ENCODE measurements at regions not wholly inside any gene's neighbourhood (a gene's known extent, or its start where the extent isn't known, plus 50 kb on each side); places are given as distances from the start of the nearest gene placed in this dataset.
"Not testable (repeated sequence)": the region's sequence is repeated elsewhere in the genome, so short reads cannot be mapped to it uniquely, and the experiment has no call there.

- peak; percentile 46 for DNase-seq (ENCODE audit: low spot score)
Measured at GRCh38 chr3:146747928-146748327, 142.8 kb upstream of the PLSCR5 start.

GRCh38 chr3:146747051-146747450 lies 141.9 kb upstream of the PLSCR5 start:
- DNase-seq (ENCODE audit: low spot score) = no peak

- no peak for DNase-seq (ENCODE audit: low spot score)
Measured at GRCh38 chr3:146746190-146746589, 141.0 kb upstream of the PLSCR5 start.

- DNase-seq (ENCODE audit: low spot score) = no peak
Measured at GRCh38 chr3:146739203-146739671, 134.1 kb upstream of the PLSCR5 start.

GRCh38 chr3:146732325-146732724 lies 127.2 kb upstream of the PLSCR5 start:
- no peak for DNase-seq (ENCODE audit: low spot score)

GRCh38 chr3:146715170-146715569 lies 110.0 kb upstream of the PLSCR5 start:
- no peak for DNase-seq (ENCODE audit: low spot score)

- DNase-seq (ENCODE audit: low spot score) = no peak
Measured at GRCh38 chr3:146712806-146713205, 107.7 kb upstream of the PLSCR5 start.

GRCh38 chr3:146709969-146710368 lies 104.8 kb upstream of the PLSCR5 start:
- no peak for DNase-seq (ENCODE audit: low spot score)

GRCh38 chr3:146705225-146705624 lies 100.1 kb upstream of the PLSCR5 start:
- no peak for DNase-seq (ENCODE audit: low spot score)

GRCh38 chr3:146702237-146702636 lies 97.1 kb upstream of the PLSCR5 start:
- DNase-seq (ENCODE audit: low spot score) = no peak

- DNase-seq (ENCODE audit: low spot score) = no peak
Measured at GRCh38 chr3:146701246-146701645, 96.1 kb upstream of the PLSCR5 start.

- DNase-seq (ENCODE audit: low spot score) = not testable (repeated sequence)
Measured at GRCh38 chr3:146700025-146700424, 94.9 kb upstream of the PLSCR5 start.

- DNase-seq (ENCODE audit: low spot score) = no peak
Measured at GRCh38 chr3:146692254-146692653, 87.1 kb upstream of the PLSCR5 start.

- no peak for DNase-seq (ENCODE audit: low spot score)
Measured at GRCh38 chr3:146685050-146685814, 80.1 kb upstream of the PLSCR5 start.

GRCh38 chr3:146682171-146682570 lies 77.0 kb upstream of the PLSCR5 start:
- no peak for DNase-seq (ENCODE audit: low spot score)

GRCh38 chr3:146680617-146681016 lies 75.5 kb upstream of the PLSCR5 start:
- no peak for DNase-seq (ENCODE audit: low spot score)

GRCh38 chr3:146679995-146680394 lies 74.8 kb upstream of the PLSCR5 start:
- DNase-seq (ENCODE audit: low spot score) = no peak

GRCh38 chr3:146679191-146679590 lies 74.0 kb upstream of the PLSCR5 start:
- DNase-seq (ENCODE audit: low spot score) = no peak

GRCh38 chr3:146672941-146673340 lies 67.8 kb upstream of the PLSCR5 start:
- no peak for DNase-seq (ENCODE audit: low spot score)

GRCh38 chr3:146664403-146664802 lies 59.3 kb upstream of the PLSCR5 start:
- DNase-seq (ENCODE audit: low spot score) = no peak

GRCh38 chr3:146658841-146659240 lies 53.7 kb upstream of the PLSCR5 start:
- DNase-seq (ENCODE audit: low spot score) = no peak

GRCh38 chr3:146655333-146655996 lies 50.3 kb upstream of the PLSCR5 start:
- DNase-seq (ENCODE audit: low spot score) = no peak

Measured in pons (tissue), 1 donor.